ENCODE measurements at regions not wholly inside any gene's neighbourhood (a gene's known extent, or its start where the extent isn't known, plus 50 kb on each side); places are given as distances from the start of the nearest gene placed in this dataset.

- TF ChIP-seq CTCF (IDR thresholded peaks at IDR 0.05) = no peak
- no peak for TF ChIP-seq POLR2A (IDR thresholded peaks at IDR 0.05)
Observed at GRCh38 chr5:60243713-60244112, 350.2 kb upstream of the PDE4D start.
